GM21786 (cell line): ENCODE measurements at regions not wholly inside any gene's neighbourhood (a gene's known extent, or its start where the extent isn't known, plus 50 kb on each side); places are given as distances from the start of the nearest gene placed in this dataset.

Experiments
- ATAC-seq: cut with Tn5 transposase; IDR thresholded peaks from one replicate; pipeline ENCODE4 v1.9.1; 2021; ENCODE audit not compliant: unreplicated experiment

DNA sequence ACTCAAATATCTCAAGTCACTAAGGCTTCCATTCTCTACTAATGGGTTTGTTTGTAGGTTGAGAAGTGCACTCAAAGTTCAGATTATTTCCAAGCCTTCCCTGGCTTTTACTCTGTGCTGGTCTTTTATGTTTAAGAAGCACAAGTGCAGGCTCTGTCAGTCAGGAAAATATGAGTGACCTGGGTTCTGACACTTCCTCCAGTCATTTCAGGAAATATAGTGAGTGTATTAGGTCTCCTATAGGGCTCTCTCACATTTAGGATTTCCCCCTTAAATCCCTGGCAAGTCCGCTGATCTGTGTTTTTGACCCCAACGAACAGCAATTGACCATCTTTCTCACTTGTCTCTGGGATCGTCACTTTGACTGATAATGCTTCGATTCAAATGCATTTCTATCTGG lies 210.2 kb downstream of the ARPP21 start:
- no peak for ATAC-seq

DNA sequence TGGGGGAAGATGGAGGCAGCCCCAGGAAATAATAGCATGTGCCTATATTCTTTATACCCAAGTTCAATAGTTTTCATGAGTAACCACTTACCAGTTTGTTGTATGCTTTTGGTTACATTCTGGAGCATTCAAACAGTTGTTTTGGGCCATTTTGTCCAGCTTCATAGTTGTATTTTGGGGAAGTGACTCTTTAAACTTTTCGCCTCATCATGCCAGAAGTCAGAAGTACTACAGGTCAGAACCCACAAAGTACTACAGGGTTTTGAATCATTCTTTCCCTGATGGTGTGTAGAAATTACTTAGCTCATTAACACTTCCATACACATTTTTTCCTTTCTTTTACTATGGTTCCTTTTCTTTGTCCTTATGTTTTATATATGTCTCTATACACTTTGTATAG lies 210.6 kb downstream of the ARPP21 start:
- ATAC-seq: no peak

DNA sequence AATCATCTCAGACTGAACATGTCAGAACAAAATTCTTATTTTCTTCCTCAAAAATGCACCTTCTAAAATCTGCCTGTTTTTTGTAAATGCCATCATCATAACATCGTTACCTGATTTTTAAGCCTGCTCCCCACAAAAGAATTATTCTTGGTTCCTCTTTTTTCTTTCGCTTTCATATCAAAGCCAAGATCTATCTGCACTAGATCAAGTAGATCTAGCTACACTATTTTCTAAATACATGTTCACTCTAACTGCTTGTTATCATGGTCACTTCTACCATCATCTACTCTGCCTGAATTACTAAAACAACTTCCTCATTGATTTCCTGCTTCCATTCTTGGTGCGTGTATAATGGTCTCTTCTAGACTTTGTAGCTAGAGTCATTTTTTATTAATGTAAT lies 217.7 kb downstream of the ARPP21 start:
- peak; percentile 92 for ATAC-seq

DNA sequence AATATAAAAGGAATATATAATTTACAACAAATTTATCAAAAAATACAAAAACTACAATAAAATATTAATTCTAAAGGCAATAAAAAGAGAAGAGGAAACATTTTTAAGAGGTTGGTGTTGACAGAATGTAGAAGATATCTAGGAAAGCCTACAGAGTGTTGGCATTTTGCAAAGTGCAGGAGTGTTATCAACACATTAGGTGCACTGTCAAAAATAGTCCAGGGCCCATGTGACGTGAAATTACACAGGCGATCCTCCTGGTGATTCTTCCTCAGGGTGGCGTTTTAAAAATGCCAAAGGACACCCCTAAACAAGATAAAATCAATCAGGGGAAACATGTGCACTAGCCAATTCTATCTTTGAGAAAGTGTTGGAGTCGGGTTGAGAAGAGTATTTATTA lies 222.7 kb downstream of the ARPP21 start:
- no peak for ATAC-seq

DNA sequence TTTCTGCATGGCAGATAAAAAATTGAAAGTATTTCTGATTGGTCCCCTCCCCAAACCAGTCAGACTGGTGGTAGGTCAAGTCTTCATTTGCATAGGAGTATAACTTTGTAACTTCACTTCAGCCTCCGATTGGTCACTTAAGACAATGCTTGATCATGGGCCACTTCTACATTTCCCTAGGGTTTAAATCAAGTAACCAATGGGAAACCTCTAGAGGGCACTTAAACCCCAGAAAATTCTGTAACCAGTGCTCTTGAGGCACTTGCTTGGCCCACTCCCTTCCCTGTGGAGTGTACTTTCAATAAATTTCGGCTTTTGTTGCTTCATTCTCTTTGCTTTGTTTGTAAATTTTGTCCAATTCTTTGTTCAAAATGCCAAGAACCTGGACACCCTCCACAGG lies 225.5 kb downstream of the ARPP21 start:
- ATAC-seq: no peak

DNA sequence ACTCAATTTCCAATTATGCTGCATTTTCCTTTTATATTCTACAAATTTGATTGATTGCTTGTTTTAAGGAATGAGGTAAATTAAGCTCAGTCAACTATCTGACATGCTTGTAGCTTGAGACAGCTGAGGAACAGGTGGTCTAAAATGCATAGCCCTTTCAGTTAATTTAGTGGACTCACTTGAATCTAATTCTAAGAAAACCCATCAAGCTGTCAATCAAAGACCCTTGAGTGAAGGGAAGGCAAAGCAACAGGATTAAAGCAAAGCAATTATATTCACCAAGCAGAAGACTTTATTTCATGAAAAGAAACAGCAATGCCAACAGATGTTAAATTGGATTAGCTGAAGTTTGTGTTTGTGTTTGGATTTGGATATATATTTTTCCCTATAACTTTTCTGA lies 228.5 kb downstream of the ARPP21 start:
- ATAC-seq: no peak

DNA sequence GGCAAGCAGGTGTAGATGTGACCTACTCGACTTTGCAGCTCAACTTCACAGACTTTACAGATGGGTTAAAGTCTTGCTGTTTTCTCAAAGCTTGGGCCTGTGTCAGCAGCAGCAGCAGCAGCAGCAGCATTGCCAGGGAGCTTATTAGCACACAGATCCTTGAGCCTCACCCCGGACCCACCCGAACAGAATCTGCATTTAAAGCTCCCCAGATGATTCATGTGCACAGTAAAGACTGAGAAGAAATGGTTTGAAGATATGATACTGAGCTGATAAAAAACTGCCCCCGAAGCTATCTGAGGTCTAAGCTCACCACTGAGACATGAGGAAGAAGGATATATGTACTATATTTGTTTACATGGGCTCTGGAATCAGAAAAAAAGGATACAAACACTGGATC lies 231.7 kb downstream of the ARPP21 start:
- ATAC-seq: no peak

DNA sequence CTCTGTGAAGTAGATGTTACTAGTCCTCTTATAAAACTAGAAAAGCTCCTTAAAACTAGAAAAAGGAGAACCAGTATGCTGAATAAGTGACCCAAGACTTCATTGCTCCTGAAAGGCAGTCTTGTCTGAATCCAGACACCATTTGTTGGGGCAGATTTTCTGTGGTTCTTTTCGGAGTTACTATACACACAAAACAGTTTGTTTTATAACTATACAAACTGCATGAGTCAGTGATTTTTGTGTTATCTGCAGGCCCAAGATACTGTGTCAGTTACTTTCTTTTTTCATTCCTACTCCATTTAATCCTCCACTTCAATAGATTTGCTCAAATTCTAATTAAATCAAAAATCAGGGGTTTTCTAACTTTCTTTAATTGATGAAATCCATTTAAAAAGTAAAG lies 244.6 kb downstream of the ARPP21 start:
- no peak for ATAC-seq

DNA sequence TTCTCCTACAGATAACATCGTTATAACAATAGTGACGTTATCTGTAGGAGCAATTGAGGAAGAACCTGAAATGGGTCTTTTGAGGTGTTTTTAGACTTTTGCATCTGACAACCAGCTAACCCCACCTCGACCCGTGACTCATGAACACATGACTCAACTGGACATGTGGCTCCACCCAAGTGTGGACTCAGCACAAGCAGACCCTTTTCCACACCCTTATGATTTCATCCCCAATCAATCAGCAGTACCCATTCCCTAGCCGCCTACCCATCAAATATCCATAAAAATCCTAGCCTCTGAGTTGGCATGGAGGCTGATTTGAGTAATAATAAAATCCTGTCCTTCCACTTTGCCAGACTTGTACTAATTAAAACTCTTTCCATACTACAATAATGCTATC lies 255.4 kb downstream of the ARPP21 start:
- no peak for ATAC-seq

DNA sequence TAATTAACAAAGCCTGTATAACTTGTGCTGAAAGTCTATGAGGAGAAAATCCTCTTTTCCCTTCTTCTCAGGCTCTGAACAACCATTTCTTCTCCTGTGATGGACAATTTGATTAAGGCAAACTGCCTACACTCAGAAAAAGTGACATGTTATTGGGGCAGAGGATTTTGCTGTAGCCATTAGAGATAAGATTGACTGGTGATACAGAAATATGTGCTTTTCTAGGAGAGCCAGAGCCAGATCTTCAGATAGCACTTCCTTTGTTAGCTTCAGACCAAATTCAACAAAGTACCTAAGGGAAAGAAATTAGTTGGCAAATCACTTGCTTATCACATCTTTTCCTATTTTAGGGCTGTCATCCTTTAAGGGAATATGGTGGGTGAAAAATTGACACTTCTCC lies 259.9 kb downstream of the ARPP21 start:
- ATAC-seq: no peak

DNA sequence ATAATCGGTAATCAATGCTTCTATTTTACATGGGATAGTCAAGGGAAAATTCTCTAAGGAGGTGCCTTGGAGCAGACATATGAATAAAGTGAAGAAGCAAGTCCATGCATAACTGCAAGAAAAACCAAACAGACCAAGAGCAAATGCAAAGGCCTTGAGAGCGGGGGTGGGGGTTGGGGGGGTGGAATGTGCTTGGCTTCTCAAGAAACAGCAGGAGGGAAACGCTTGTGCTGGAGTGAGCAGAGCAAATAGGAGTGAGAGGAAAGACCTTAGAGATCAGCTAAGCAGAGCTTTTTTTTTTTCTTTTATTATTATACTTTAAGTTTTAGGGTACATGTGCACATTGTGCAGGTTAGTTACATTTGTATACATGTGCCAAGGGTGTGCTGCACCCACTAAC lies 260.8 kb downstream of the ARPP21 start:
- no peak for ATAC-seq

DNA sequence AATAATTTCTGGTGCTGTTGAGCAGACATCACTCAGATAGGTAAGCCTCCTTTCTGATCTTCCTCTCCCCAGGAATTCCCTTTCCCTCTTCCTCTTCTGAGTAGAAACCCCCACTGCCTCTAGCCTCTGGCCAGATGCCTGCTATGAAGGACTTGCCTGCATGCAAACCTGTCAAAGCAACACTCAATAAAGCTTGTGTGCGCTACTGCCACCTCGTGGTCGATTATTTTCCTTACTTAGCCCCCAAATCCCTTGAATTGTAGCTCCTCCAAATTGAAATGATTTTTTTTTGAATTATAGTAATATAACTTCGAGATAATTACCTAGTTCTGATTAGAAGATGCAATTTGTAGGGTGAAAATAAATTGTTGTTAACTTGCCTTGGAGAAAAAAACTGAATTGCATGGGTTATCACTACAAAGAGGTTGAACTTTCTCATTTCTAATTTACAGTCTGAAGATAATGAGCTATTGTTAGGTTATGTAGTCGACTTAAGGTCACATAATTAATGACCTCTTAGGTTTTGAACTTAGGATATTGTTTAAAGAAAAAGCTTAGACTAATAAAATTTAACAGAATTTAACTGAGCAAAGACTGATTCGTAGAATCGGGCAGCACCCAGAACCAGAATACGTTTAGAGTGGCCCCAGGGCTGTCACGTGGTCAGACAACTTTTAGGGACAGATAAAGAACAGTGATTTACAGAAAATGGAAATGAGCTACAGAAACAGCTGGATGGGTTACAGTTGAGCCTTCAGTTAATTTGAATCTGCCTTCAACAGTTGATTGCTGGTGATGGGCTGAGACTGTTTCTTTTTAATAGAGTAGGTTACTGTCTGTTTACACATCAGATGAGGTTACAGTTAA lies 269.3 kb downstream of the ARPP21 start:
- ATAC-seq: peak; percentile 75

DNA sequence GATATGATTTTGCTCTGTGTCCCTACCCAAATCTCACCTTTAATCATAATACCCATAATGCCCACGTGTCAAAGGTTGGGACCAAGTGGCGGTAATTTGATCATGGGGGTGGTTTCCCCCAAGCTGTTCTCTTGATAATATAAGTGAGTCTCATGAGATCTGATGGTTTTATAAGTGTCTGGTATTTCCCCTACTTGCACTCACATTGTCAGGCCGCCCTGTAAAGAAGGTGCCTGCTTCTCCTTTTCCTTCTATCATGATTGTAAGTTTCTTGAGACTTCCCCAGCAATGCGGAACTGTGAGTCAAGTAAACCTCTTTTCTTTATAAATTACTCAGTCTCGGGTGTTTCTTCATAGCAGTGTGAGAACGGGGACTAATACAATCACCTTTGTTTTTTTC lies 279.8 kb downstream of the ARPP21 start:
- ATAC-seq: no peak

DNA sequence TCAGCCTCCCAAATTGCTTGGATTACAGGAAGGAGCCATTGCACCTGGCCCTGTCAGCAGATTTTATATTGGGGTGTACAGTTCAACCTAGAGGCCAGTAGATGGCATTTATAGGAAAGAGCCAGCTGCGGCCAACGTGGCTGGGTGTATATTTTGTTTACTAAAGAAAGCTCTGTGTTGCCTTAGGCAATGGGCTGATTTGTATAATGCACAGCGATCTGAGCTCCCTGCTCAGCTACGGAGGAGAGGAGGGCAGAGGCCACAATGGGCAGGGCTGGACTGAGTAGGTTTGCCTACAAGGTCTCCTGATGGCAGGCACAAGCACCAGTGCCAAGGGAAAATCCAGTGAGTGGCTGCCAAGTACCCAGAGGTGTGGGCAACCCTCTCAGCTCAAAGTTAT lies 282.4 kb downstream of the ARPP21 start:
- ATAC-seq: no peak

DNA sequence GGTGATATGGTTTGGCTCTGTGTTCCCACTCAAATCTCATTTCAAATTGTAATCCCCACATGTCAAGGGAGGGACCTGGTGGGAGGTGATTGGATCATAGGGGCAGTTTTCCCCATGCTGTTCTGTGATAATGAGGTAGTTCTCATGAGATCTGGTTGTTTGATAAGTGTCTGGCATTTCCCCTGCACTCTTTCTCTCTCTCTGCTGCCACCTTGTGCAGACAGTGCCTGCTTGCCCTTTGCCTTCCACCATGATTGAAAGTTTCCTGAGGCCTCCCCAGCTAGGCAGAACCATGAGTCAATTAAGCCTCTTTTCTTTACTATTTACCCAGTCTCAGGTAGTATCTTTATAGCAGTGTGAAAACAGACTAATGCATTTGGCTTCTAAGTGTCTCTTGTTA lies 284.7 kb downstream of the ARPP21 start:
- ATAC-seq: peak; percentile 46

DNA sequence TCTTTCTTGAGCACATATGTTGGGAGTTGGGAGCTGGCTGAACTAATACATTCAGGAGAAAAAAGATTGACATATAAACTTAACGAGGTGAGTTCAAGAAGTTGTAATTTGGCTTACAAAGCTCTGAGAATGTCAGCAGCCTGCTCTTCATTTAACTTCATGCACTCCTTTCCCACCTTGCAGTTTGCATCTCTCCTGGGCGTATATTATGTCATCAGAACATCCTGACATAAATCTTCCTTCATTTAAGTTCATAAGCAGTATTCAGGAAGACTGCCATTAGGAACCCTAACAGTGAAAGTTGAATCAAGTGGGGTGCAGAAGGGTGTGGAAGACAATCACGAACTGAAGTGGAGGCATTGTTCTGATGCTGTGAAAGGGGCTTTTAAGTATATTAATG lies 288.1 kb downstream of the ARPP21 start:
- no peak for ATAC-seq

DNA sequence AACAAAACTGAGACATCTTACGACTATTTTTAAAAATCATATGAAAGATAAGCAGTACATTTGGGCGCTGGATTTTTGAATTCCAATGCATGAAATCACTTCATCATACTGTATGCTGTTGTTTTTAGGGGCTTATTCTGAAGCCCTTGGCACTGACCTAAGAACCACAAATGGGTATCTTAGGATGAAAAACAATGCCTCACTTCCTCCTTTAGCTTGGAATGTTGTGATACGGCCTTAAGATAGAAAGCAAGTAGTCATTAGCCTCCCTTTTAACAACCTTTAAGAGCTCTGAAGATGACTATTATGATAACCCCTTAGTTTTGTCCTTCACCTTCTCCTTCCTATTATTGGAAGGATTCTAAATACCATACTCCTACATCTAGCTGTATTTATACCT lies 289.8 kb downstream of the ARPP21 start:
- no peak for ATAC-seq

DNA sequence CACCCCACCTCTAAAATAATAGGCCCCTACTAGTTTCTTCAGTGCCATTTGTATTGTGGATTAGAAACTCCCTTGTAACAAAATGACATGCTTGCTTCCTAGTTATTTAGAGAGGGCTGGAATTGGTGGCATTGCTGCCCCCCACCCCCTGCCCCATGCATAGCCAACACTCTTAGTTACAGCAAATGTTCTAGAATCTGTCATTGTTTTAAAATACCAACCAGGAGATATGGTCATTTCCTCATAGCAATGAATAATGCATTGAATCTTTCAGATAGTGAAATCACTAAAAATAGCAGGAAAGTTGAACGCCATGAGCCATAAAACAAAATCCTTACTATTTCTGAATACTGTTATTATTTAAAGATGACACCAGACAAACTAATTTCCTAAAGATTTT lies 292.5 kb downstream of the ARPP21 start:
- no peak for ATAC-seq

DNA sequence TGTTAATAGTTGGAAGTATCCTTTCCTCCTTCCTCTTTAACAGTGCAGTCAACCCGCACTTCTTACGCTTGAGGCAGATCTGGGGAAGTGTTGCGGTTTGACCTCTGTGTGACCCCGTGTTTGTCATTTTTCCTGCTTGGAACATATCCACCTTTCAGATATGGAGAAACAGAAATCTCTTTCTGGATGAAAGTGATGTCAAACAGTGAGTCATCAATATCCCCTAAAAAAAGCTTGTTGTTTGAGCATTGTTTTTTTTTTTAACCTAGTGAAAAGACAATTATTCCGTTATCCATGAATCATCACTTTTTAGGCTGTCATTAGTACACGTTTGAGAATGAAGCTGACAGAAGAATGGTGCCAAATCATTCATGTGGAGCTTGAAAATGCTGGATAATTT lies 293.7 kb downstream of the ARPP21 start:
- ATAC-seq: no peak

DNA sequence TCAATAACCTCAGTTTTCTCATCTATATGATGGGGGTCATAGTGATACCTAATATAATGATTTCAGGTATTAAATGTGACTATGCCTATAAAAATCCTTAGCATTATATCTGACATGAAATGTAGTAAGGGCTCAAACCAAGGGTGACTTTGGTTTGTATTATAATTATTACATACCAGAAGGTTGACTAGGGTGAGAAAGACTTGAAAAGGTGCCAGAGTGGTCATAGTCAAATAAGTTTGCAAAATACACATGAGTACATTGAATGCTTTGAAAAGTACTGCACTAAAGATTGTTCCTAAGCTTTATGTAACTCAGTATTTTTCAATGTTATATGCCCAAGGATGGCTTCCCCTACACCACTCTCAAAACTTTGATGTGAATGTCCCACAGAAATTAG lies 297.2 kb downstream of the ARPP21 start:
- ATAC-seq: no peak

DNA sequence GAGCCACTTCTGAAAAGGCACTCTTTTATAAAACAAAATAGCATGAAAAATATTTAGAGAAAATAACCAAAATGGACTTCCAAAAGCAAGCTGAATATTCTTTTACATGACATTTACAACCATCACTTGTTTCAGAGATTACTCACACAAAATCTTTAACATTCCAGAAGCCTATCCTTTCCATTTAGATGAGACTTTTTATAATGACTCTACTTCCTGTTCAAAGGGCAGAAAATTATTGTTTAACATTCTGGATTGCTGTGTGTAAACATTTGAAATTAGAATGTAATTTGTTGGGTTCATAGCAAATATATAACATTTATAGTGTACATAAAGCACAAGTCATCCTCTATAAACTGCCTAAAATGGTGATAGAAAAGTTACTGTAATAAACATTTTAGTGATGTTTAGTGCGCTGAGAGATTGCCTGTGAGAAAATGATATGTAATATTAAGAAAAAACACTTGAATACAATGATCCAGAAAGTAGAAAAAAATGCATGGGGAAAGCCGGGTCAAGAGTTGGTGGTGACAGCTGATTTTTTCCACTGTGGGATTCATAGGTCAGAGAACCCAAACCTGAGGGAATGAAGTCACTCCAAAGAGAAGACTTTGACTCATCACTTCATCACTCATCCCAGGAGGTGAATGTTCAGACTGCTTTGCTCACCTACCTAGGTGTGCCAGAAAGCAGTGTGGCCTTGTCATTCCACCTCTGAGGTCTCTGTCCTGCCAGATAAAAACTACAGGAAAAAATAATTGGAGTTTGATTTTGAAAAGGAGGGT lies 305.8 kb downstream of the ARPP21 start:
- no peak for ATAC-seq

DNA sequence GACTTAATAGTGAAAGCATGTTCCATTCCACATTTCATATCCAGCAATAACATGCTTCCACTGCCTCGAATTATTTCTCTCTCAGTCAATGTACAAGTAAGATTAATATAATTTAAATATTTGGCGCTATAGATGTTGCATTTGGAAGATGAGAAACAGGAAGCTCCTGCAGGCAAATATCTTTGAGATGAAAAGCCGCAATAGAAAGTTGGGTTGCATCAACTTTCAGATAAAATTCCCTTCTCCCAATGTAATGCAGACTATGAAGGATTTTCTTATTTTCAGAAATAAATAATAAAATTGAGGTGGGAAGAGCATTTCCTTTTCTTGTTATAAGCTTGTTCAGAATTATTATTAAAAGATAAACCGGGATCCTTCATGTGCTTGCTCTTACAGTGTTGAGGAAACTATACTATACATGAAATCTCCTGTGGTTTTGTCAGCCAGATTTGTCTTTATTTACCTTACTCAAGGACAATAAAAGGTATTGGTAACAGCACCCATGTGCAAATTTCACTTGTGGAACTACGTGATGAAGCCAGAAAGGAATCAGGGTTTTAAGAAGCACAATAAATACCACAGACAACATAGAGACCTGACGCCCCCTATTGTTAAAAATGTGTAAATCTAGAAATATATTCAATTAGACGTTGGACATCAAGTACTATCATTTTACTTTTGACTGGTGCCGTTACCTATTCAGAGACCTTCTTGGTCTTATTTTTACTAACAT lies 307.0 kb downstream of the ARPP21 start:
- no peak for ATAC-seq
